ENCODE measurements at regions not wholly inside any gene's neighbourhood (a gene's known extent, or its start where the extent isn't known, plus 50 kb on each side); places are given as distances from the start of the nearest gene placed in this dataset.

- no peak for TF ChIP-seq CTCF (IDR thresholded peaks at IDR 0.05; ENCODE audit: insufficient read depth, low read length, poor library complexity, severe bottlenecking)
- H3K4me3 ChIP-seq (ENCODE audit: low read depth, low read length), result no peak overlapping the region
- H3K36me3 ChIP-seq (ENCODE audit: control insufficient read depth, insufficient read depth, low read length), result no peaks in the 10 kb centered on the region
- peaks cover 4% of the 10 kb centered on the region for H3K27me3 ChIP-seq (ENCODE audit: control insufficient read depth, insufficient read depth, low read length)
- DNase-seq (ENCODE audit: low read depth), result no peak
Measured at GRCh38 chr11:115054570-115055538, 376.5 kb downstream of the NXPE2 start.

GRCh38 chr11:115056514-115056913 is 378.2 kb downstream of the NXPE2 start:
- Histone ChIP-seq H3K27me3 (ENCODE audit: control insufficient read depth, insufficient read depth, low read length) (no peaks in the 10 kb centered on the region), H3K36me3 (ENCODE audit: control insufficient read depth, insufficient read depth, low read length) (no peaks in the 10 kb centered on the region), H3K4me3 (ENCODE audit: low read depth, low read length) (no peak overlapping the region)
- DNase-seq (ENCODE audit: low read depth), result no peak
- no peak for TF ChIP-seq CTCF (IDR thresholded peaks at IDR 0.05; ENCODE audit: insufficient read depth, low read length, poor library complexity, severe bottlenecking)

GRCh38 chr11:115060840-115061239 is 382.5 kb downstream of the NXPE2 start:
- H3K36me3 ChIP-seq (ENCODE audit: control insufficient read depth, insufficient read depth, low read length), result no peaks in the 10 kb centered on the region
- DNase-seq (ENCODE audit: low read depth), result no peak
- no peaks in the 10 kb centered on the region for H3K27me3 ChIP-seq (ENCODE audit: control insufficient read depth, insufficient read depth, low read length)
- TF ChIP-seq CTCF (IDR thresholded peaks at IDR 0.05; ENCODE audit: insufficient read depth, low read length, poor library complexity, severe bottlenecking), result no peak
- H3K4me3 ChIP-seq (ENCODE audit: low read depth, low read length), result no peak overlapping the region

- no peaks in the 10 kb centered on the region for H3K27me3 ChIP-seq (ENCODE audit: control insufficient read depth, insufficient read depth, low read length)
- no peak overlapping the region for H3K4me3 ChIP-seq (ENCODE audit: low read depth, low read length)
- no peaks in the 10 kb centered on the region for H3K36me3 ChIP-seq (ENCODE audit: control insufficient read depth, insufficient read depth, low read length)
- TF ChIP-seq CTCF (IDR thresholded peaks at IDR 0.05; ENCODE audit: insufficient read depth, low read length, poor library complexity, severe bottlenecking), result no peak
- no peak for DNase-seq (ENCODE audit: low read depth)
Measured at GRCh38 chr11:115065314-115065713, 387.0 kb downstream of the NXPE2 start.

GRCh38 chr11:115065830-115066664 is 387.7 kb downstream of the NXPE2 start:
- no peak for DNase-seq (ENCODE audit: low read depth)

More at GRCh38 chr11:115065830-115066664, 387.7 kb downstream of the NXPE2 start:
- Histone ChIP-seq H3K36me3 (ENCODE audit: control insufficient read depth, insufficient read depth, low read length) (no peaks in the 10 kb centered on the region), H3K4me3 (ENCODE audit: low read depth, low read length) (no peak overlapping the region), H3K27me3 (ENCODE audit: control insufficient read depth, insufficient read depth, low read length) (no peaks in the 10 kb centered on the region)
- TF ChIP-seq CTCF (IDR thresholded peaks at IDR 0.05; ENCODE audit: insufficient read depth, low read length, poor library complexity, severe bottlenecking), result no peak

All from kidney epithelial cell (primary cell).